Glutamatergic neuron (in vitro differentiated cells): ENCODE measurements at regions not wholly inside any gene's neighbourhood (a gene's known extent, or its start where the extent isn't known, plus 50 kb on each side); places are given as distances from the start of the nearest gene placed in this dataset.

Experiments
- DNase-seq: peaks from one replicate; pipeline ENCODE4 v3.0.0; 2022
- H3K27ac Mint-ChIP-seq: one replicate; pipeline ENCODE4 v1.8.0; 2020; ENCODE audit warnings: mild to moderate bottlenecking, mixed read lengths, inconsistent platforms; ENCODE audit not compliant: unreplicated experiment
- H3K27me3 Mint-ChIP-seq: one replicate; pipeline ENCODE4 v1.8.0; 2020; ENCODE audit warnings: mild to moderate bottlenecking, moderate library complexity, mixed read lengths, inconsistent platforms; ENCODE audit not compliant: unreplicated experiment
- H3K36me3 Mint-ChIP-seq: one replicate; pipeline ENCODE4 v1.8.0; 2020; ENCODE audit warnings: mild to moderate bottlenecking, mixed read lengths, inconsistent platforms; ENCODE audit not compliant: unreplicated experiment
- H3K4me1 Mint-ChIP-seq: one replicate; pipeline ENCODE4 v1.8.0; 2020; ENCODE audit warnings: mild to moderate bottlenecking, low read depth, mixed read lengths, inconsistent platforms; ENCODE audit not compliant: unreplicated experiment
- H3K4me3 Mint-ChIP-seq: one replicate; pipeline ENCODE4 v1.8.0; 2020; ENCODE audit warnings: mild to moderate bottlenecking, mixed read lengths, inconsistent platforms; ENCODE audit not compliant: unreplicated experiment
- H3K9me3 Mint-ChIP-seq: one replicate; pipeline ENCODE4 v1.8.0; 2020; ENCODE audit warnings: mild to moderate bottlenecking, moderate library complexity, mixed read lengths, inconsistent platforms; ENCODE audit not compliant: unreplicated experiment
- TF ChIP-seq, protein P1 (sequence below): fragments of 200-600 bp; sonication (generic); IDR thresholded peaks from one replicate; pipeline ENCODE4 v1.5.0; 2021; ENCODE audit not compliant: partially characterized antibody, unreplicated experiment

DNA sequence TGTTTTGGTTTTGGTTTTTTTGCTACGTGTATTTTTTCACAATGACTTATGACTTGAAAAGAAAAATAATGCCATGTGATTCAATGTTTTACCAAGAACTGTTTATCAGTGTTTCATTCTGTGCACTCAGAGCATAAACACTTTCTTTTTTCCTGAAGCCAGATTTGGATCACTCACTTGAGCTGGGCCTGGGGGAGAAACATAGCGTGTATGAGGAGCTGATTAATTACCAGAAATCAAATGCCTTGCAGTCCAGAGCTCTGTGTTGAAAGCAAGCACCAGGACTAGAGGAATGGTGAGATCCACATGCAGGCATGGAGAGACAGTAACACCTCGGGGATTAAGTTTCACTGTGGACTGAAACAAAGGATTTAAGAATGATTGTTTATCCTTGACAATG, 642.1 kb upstream of the ADGRL2 start:
- Mint-ChIP-seq H3K4me3 (no peak overlapping the region), H3K27me3 (no peaks in the 10 kb centered on the region), H3K27ac (no peak overlapping the region), H3K4me1 (no peaks in the 10 kb centered on the region), H3K9me3 (no peaks in the 10 kb centered on the region), H3K36me3 (no peaks in the 10 kb centered on the region)
- TF ChIP-seq, protein P1, sequence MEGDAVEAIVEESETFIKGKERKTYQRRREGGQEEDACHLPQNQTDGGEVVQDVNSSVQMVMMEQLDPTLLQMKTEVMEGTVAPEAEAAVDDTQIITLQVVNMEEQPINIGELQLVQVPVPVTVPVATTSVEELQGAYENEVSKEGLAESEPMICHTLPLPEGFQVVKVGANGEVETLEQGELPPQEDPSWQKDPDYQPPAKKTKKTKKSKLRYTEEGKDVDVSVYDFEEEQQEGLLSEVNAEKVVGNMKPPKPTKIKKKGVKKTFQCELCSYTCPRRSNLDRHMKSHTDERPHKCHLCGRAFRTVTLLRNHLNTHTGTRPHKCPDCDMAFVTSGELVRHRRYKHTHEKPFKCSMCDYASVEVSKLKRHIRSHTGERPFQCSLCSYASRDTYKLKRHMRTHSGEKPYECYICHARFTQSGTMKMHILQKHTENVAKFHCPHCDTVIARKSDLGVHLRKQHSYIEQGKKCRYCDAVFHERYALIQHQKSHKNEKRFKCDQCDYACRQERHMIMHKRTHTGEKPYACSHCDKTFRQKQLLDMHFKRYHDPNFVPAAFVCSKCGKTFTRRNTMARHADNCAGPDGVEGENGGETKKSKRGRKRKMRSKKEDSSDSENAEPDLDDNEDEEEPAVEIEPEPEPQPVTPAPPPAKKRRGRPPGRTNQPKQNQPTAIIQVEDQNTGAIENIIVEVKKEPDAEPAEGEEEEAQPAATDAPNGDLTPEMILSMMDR, result no peak
- no peak for DNase-seq

- Mint-ChIP-seq H3K27me3 (no peaks in the 10 kb centered on the region), H3K4me1 (no peaks in the 10 kb centered on the region), H3K4me3 (no peak overlapping the region), H3K27ac (no peak overlapping the region), H3K36me3 (no peaks in the 10 kb centered on the region), H3K9me3 (no peaks in the 10 kb centered on the region)
- TF ChIP-seq, protein P1, result no peak
- DNase-seq, result no peak
These were observed 643.0 kb upstream of the ADGRL2 start for GRCh38 chr1:81157686-81158085.

- DNase-seq, result no peak
These were observed 643.8 kb upstream of the ADGRL2 start for GRCh38 chr1:81156887-81157286.

GRCh38 chr1:81155131-81155530, 645.6 kb upstream of the ADGRL2 start:
- H3K27ac Mint-ChIP-seq, result no peak overlapping the region
- no peaks in the 10 kb centered on the region for H3K9me3 Mint-ChIP-seq
- no peaks in the 10 kb centered on the region for H3K27me3 Mint-ChIP-seq
- H3K4me1 Mint-ChIP-seq, result no peaks in the 10 kb centered on the region
- TF ChIP-seq, protein P1, result no peak
- H3K36me3 Mint-ChIP-seq, result no peaks in the 10 kb centered on the region
- no peak for DNase-seq
- H3K4me3 Mint-ChIP-seq, result no peak overlapping the region

More at GRCh38 chr1:81156887-81157286, 643.8 kb upstream of the ADGRL2 start:
- Mint-ChIP-seq H3K4me1 (no peaks in the 10 kb centered on the region), H3K9me3 (no peaks in the 10 kb centered on the region), H3K4me3 (no peak overlapping the region), H3K36me3 (no peaks in the 10 kb centered on the region), H3K27me3 (no peaks in the 10 kb centered on the region), H3K27ac (no peak overlapping the region)
- TF ChIP-seq, protein P1, result no peak

DNA sequence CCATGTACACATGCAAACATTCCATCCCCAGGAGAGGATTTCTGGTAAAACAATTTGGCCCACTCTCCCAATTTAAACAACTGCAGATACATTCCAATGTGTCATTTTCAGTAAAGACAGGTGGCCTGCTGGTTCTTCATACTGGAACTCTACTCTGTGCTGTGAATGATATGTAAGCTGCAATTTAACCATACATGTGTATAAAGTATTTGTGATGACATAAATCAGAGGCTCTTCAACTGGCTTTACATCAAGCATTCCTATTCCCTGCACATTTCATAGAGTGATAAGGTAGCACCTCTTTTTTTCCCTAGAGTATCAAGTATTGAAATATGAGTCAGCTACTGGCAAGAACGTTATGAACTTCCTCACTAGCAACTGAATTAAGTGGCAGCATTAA, 649.5 kb upstream of the ADGRL2 start:
- no peaks in the 10 kb centered on the region for H3K9me3 Mint-ChIP-seq
- H3K27ac Mint-ChIP-seq, result no peak overlapping the region
- no peak overlapping the region for H3K4me3 Mint-ChIP-seq
- H3K4me1 Mint-ChIP-seq, result no peaks in the 10 kb centered on the region
- no peaks in the 10 kb centered on the region for H3K27me3 Mint-ChIP-seq
- TF ChIP-seq, protein P1, result no peak
- H3K36me3 Mint-ChIP-seq, result no peaks in the 10 kb centered on the region
- no peak for DNase-seq
